NCI-H345 treated with DMSO at 0.1 percent for 48 hours (cell line): ENCODE measurements at regions not wholly inside any gene's neighbourhood (a gene's known extent, or its start where the extent isn't known, plus 50 kb on each side); places are given as distances from the start of the nearest gene placed in this dataset.

ENCODE experiments used
- DNase-seq: peaks from one replicate; lab custom pipeline; 2025; ENCODE audit not compliant: unreplicated experiment; lab: John Stamatoyannopoulos, UW

DNA sequence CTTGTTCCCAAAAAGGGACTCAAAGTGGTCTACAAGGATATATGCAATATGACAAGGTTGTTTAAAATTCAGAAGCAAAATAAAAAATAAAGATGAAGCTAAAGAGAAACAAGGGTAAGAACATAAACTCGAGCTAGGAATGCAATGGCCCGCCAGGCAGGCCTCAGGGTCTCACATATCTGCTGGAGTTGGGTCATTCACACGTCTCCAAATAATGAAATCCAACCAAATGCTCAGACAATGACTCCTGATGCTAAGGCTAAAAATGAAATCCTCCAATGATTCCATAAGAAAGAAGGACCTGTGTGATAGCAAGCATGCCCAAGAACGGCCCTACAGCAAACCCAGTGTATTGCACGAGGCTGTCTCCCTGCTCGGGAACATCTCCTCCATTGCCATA, 153.3 kb upstream of the ETS2 start:
- DNase-seq: no peak

DNA sequence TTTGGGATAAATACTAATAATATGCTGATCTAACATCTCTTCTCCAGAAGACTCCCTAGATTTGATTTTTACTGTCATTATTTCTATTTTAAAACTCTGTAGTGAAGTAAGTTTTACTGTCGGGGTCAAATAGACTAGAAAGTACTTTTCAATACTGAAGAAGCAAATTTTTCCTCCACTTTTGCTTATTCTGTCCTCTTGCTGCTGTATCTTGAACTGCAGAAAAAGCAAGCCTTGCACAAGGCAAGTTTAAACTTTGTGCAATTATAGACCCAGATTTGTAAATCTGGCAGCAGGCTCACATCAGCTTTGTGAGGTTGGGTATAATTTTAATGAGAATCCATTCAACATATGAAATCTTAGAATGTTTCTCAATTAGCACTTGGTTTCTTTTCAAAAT, 151.1 kb upstream of the ETS2 start:
- no peak for DNase-seq

DNA sequence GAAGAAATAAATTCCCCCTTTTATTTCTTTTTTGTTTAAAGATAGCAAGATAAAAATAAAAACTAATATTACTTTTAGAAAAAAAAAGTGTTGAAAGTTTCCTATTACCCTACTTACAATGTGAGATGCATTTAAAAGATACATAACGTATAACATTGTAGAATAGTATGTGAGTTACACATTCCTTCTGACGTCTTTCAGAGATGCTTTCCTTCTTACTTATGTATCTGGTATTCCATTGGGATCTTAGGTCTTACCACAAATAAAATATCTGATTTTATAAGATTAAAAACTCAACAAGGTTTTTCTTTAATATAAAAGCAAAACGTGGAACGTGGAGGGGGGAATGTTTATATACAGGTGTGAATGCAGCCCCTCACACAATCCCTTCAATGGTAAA, 147.2 kb upstream of the ETS2 start:
- no peak for DNase-seq

DNA sequence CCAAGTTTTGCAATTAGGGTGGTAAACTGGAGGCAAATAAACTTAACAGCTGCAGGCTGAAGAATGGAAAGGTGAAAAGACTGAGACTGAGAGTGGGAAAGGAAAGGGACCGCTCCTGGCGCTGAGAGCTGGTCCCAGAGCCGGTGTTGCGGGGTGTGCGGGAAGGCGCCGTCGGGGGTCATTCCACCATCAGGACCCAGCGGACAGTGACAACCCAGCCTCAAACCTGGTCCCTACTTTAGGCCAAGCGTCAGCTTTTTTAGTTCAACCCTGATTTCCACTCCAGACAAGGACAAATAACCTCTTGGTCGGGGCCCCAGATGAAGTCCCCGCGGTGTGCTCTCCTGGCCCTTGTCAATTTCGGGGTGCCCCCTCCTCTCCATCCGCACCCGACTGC, 145.8 kb upstream of the ETS2 start:
- no peak for DNase-seq

DNA sequence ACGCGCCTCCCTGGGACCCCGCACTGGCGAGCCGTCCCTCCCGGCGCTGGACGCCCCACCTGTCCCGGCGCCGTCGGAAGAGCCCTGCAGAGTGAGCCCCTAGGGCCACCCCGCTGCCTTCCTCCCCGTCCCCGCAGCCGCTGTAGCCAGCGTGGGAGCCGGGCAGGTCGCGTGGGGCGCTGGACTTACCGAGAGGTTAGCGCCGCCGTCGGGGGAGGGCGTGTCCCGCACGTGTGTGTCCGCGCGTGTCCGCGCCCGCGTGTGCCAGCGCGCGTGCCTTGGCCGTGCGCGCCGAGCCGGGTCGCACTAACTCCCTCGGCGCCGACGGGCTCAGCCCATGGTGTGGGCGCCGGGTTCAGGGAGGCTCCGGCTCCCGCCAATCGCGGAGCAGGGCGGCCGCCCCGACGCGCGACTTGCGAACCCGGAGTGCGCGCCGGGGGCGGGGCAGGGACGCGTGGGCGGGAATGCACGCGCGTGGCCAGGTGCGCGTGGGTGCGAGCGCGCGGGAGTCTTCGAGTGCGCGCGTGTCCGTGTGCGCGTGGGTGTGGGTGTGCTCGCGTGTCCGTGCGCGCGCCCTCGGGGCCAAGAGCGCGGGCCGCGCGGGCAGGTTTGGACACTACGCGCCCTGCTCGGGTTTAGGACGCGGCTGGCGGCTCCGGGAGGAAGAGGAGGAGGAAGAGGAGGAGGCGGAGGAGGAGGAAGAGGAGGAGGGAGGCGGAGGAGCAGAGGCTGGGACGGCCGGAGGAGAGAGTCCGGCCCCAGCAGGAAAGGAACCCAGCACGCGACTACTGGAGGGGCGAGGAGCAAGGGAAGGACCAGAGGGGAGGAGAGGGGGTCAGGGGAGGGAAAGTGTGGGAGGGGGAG, 145.2 kb upstream of the ETS2 start:
- DNase-seq: no peak

DNA sequence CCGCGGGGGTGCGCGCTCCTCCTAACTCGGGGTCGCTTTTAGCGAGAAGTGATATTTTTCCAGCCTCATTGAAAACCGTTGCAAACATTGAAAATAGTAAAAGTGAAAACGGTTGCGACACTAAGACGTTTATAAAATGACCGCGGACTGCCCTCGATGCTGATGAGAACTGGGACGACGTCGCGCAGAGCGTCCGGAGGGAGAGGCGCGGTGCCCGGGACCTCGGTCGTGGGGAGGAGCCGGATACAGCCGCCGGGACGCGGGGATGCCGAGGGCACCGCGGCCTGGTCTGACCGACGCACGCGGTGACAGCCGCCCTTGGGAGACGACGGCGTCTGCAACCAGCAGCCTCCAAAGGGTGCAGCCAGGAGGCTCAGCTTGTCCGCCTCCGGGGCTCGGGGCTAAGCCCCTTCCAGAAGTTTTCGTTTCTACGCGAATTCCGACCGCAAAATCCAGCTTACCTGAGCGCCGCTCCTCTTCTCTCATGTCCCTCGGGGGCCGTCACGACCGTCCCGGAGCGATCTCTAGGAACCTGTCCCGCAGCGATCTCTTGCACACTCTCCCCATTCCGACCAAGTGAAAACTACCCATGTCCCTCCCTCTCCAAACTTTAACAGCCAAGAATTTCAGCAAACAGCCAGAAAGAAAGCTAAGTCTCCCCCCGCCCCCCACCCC, 144.4 kb upstream of the ETS2 start:
- DNase-seq: no peak

DNA sequence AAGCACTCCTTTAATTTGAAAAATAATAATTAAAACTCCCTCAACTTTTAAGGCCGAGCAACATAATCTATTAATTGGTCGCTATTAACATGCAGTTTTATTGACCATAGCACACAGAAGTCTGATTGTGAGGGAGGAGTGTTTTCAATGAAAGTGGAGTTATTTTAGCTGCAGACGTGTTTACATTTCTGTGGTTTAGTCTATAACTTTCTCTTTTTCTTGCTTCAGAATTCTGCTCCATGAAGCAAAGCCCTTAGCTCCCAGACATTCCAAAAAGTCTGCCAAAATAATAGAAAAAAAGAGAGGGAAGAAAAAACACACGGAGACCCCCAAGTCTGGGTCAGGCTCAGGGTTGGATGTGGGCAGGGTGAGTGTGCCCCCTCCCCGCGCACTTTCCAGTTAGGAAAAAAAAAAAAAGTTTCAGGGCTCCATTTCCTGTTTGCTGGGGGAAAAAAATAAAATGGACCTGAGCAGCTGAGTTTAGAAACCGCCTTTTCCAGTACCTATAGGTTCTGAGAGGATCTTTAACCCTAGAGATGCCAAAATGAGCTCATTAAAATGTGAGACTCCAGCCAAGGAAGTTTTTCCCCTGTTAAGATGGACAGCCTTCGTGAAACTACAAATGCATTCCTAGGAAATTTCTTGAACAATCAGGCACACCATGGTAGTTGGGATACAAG, 143.7 kb upstream of the ETS2 start:
- DNase-seq: no peak

DNA sequence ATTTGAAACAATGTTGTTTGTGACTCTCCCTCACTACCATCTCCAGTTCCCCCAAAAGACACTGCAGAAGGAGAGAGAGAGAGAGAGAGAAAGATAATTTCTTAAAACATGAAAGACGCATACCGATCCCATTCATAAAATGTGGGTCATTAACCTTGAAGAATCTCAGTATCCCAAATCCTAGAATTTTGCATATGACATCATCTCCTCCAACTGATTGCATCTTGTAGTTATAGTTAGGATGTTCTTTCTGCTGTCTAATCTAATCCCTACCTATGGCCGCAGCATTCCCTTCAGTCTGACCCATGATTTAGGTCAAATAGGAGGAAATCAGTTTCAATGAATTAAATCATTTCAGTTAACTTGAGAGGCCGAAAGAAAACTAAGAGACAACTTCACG, 142.4 kb upstream of the ETS2 start:
- DNase-seq: no peak

DNA sequence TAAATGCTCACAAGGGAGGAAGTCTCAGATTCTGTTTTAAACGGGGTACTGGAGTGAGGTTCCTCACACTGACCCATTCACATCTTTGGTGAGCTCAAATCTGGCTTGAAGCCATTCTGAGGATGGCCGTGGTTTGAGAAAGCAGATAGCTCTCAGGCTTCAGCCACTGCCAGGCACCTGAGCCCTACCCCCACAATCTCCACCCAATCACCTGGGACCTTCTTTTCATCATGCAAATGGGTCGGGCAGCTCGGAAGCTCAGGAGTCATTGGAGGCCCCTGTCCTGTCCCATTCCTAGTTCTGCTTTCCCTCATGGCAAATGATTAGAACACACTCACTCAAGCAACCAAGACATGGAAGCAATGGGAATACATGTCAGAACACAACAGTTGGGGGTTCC, 141.4 kb upstream of the ETS2 start:
- no peak for DNase-seq

DNA sequence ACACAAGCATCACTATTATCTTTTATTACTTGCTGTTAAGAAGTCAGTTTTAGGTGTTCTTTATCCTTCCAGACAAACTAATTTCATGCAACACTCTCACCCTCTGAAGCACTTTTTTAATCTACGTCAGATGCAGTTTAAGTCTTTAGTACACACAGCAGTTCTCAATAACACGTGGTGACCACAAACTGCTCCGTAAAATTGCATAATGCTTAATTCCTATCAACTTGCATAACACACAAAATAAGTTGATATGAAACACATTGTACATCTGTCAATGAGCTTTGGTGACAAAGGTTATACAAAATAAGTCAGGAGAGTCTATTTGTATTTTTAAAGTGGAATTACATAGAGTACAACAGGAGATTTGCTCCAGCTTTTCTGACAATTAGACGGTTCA, 140.9 kb upstream of the ETS2 start:
- DNase-seq: no peak

DNA sequence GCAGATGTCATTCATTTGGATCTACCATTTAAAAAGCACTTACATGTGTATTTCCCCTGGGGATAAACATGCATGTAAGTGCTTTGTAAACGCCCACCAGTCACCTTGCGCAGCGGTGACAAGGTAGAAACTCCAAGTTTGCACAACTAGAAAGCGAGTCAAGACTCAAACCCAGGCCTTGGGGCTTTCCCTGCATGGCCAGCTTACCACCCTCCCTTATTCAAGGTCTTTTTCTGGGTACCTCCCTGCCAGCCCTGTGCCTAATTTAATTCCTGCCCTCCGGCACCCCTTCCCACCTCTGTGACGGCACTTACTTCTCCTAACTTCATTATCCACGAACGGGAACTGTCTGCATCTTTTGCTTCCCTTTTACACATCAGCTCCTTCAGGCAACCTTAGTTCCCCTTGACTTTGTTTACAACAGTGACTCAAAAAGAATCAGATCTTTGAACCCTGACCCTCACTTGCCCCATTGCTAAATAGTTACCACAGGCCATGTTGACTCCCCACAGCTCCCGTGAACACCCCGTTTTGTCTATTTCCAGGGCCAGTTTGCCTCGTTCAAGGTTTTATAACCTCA, 138.3 kb upstream of the ETS2 start:
- no peak for DNase-seq

DNA sequence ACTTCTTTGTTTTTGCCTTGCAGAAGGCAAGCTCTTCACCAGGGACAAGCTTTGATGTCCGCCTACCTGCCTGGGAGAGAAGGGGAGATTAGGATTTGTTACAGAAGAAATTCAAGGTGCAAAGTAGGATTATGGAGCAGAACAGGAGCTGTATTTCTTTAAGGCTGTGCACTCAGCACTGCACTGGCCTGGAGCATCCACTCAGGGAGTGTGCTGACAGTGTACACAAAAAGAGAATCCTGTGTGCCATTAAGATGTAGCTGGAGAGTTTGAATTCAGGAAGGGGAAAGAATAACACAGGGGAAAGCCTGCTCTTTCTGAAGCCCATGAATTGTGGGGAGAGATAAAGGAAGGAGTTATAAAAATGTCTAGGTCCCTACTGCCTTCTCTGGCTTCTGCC, 137.7 kb upstream of the ETS2 start:
- DNase-seq: no peak

DNA sequence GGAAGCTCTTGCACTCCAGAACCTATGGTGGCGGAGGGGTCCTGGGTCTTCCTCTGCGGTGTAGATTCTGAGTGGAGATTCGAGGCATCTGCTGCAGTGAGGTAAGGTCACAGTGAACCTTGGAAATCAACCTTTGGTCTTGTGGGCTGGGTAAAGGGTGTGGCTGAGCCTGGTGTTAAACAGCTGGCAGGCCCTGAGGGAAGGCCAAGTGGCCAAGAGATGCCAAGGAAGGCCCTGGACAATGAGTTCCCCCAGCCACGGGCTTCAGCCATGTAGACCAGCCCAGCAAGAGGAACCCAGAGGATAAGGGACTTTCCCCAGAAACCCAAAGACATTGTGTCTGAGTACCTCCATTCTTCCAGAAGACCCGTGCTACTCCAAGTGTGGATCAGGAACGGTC, 137.2 kb upstream of the ETS2 start:
- no peak for DNase-seq

DNA sequence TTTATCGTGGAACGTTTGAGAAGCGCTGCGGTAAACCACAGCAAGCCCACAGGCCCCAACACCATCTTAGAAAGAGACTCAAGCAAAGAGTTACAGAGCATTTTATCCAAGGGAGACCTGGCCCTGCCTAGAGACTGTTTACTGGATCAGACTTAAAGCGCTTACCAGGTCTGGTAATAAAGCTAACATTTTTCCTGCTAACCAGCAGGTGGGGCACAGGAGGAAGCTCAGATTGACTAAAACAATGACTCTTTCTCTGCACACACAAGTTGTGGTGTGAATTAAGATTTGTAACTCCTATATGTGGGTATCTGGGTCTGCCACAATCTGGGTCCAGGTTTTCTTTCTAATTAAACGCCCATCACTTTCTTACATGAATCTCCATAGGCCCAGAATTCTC, 136.5 kb upstream of the ETS2 start:
- no peak for DNase-seq

DNA sequence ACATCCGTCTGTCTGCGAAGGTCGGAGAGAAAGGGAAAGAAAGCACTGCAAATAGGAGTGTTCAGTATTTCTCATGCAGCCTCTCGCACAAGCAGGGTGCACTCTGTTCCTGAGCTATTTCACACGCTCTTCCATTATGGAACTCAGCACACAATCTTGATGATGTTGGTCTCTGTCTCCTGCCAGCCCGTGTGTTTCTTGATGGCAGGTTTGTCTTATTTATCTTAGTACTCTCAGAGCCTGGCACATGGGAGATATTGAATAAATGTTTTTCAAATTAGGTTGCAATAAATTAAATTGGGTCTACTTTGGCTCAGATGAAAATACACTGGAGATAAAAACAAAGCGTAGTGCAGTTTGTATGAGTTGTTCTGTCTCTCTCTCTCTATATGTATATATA, 134.9 kb upstream of the ETS2 start:
- no peak for DNase-seq

DNA sequence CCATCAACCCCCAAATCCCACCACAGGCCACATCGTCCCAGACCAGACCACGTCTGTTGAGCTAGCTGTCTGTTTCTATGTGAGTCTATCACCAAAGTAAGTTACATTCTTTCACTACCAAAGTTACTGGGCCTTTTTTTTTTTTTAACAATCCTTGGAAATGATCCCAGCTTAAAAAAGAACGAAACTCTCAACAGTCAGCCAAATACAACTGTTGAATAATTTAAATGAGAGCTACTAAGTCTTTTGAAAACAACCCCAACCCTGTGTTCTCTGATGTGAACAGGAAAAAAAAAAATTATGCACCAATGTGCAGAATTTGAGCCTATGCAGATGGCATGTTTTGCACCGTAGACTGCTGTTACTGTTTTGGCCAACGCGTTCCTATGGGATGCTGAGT, 134.0 kb upstream of the ETS2 start:
- DNase-seq: no peak

DNA sequence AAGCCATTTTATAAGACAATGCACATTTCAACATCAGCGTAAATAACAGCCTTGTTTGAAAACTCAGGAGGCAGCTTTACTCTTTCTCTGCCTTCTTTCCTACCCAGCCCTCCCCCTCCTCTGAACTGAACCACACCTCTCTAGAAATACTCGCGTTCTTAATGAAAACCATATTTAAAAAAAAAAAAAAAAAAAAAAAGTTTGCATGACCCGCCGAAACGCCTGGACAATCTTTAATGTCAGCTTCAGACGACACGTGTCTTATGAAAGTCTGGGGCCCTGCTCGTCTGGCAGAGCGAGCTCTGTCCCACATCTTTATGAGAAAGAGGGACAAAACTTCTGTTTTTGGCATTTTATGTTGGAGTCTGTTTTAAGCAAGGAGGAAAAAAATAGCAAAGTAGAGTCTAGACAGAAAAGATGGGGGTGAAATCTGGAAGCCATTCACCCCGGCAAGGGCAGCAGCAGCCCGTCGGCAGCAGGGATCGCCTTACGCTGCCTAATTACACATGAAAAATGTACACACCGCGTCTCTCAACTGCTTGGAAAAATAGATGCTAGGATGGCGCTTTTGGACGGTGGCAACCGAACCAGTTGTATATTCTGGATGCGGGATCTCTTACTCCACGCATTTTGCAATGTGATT, 130.4 kb upstream of the ETS2 start:
- DNase-seq: no peak

DNA sequence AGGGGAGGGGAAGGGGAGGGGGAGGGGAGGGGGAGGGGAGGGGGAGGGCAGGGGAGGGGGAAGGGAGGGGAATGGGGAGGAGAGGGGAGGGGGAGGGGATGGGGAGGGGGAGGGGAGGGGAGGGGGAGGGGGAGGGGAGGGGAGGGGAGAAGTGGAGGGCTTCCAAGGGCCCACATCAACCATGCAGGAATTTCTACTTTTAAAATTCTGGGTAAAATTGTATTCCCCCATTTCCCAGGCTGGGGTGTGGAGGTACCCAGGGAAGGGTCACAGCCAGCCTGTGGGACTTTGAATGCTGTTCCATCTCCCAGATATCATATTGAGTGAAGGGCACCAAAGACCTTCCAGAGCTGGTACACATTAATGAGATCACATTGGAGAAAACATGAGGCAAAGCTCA, 126.9 kb upstream of the ETS2 start:
- DNase-seq: no peak

DNA sequence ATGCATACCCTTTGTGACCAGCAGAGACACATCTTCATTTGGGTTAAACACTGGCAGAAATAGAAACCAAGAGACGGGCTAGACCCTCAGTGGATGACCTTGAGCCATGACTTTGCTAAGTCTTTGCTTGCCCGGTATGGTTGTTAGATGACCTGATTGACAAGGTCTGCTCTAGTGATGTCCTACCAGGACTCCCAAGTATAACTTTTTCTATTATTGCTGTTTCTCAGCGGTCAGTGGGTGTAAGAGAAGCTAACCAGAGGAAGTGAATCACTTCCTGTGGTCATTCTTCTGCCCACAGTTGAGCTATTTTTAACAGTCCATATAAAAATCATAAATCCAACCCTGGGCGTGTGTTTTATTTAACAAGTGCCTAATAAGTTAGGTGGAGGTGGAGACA, 126.2 kb upstream of the ETS2 start:
- no peak for DNase-seq

DNA sequence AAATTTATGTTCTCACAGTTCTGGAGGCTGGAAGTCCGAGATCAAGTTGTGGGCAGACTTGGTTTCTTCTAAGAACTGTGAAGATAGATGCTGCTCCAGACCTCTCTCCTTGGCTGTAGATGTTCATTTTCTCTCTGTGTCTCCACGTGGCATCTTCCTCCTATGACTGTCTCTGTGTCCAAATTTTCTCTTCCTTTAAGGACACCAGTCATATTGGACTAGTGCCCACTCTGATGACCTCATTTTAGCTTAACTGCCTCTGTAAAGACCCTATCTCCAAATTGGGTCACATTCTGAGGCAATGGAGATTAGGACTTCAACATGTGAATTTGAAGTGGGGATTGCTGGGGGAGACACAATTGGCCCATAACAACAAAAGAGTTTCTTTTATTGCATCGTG, 125.3 kb upstream of the ETS2 start:
- no peak for DNase-seq

DNA sequence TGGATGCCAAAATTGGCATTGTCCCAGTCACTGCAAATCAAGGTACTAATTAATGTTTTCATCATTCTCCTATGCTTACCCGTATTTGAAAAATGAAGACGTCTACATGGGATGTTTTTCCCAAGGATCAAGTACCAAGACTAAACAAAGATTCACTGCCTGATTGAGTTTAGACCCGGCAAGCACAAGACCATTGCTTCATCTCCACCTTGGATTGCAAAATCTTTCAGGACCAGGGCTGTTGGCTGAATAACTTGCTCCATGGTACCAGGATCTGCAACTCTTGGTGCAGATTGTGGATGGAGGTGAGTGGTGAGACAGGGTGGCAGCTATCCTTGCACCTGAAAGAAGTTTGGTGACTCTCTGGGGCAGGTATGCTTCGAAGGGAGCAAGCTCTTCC, 122.5 kb upstream of the ETS2 start:
- DNase-seq: no peak
